PC-3 (cell line): ENCODE measurements at regions not wholly inside any gene's neighbourhood (a gene's known extent, or its start where the extent isn't known, plus 50 kb on each side); places are given as distances from the start of the nearest gene placed in this dataset.

Source experiments
- ATAC-seq: fragments of 200-7000 bp; cut with Tn5 transposase; 2 replicates; pipeline ENCODE4 v1.9.1; 2020; ENCODE audit warnings: mild to moderate bottlenecking, moderate library complexity
- BruUV-seq: library from RNA; stranded (reverse); fragments of 400-500 nt; replicated peaks from 2 replicates; lab custom pipeline; 2021; lab: Mats Ljungman, UMichigan
- CTCF ChIA-PET: fragments of 300-600 bp; sonication (Branson Sonifier 250); formaldehyde crosslinking; loops from one replicate; lab custom pipeline; 2022; ENCODE audit warnings: antibody characterized with exemption; lab: Charles Lee
- POLR2A ChIA-PET: fragments of 300-600 bp; sonication (Branson Sonifier 250); formaldehyde crosslinking; loops from one replicate; lab custom pipeline; 2022; ENCODE audit warnings: antibody characterized with exemption; ENCODE audit not compliant: unreplicated experiment; lab: Charles Lee
- DNase-seq: peaks from one replicate; pipeline ENCODE4 v3.0.0-alpha.2; 2015
- H2AFZ ChIP-seq: fragments of 300-600 bp; sonication (generic); 2 replicates; pipeline ENCODE4 v1.6.0; 2016; ENCODE audit warnings: antibody characterized with exemption, low read length
- H3F3A ChIP-seq: fragments of 300-600 bp; sonication (generic); one replicate; pipeline ENCODE4 v1.6.0; 2017; ENCODE audit warnings: antibody characterized with exemption, low read length, control low read depth, mild to moderate bottlenecking; ENCODE audit not compliant: unreplicated experiment
- H3K27ac ChIP-seq: fragments of 300-600 bp; sonication (generic); 2 replicates; pipeline ENCODE4 v1.5.1; 2016; ENCODE audit warnings: mild to moderate bottlenecking, low read length
- H3K27me3 ChIP-seq: fragments of 300-600 bp; sonication (generic); 2 replicates; pipeline ENCODE4 v1.6.1; 2016; ENCODE audit warnings: low read length, mixed read lengths
- H3K36me3 ChIP-seq: fragments of 300-600 bp; sonication (generic); 2 replicates; pipeline ENCODE4 v1.6.1; 2016; ENCODE audit warnings: low read depth, mixed run types, low read length, mixed read lengths
- H3K4me1 ChIP-seq: fragments of 300-600 bp; sonication (generic); 2 replicates; pipeline ENCODE4 v1.5.1; 2016; ENCODE audit warnings: low read length; ENCODE audit not compliant: insufficient read depth
- H3K4me2 ChIP-seq: fragments of 300-600 bp; sonication (generic); 2 replicates; pipeline ENCODE4 v1.6.0; 2016; ENCODE audit warnings: low read length
- H3K4me3 ChIP-seq: fragments of 300-600 bp; sonication (generic); 2 replicates; pipeline ENCODE4 v1.5.1; 2016; ENCODE audit warnings: mild to moderate bottlenecking, low read length, mixed read lengths
- H3K79me2 ChIP-seq: fragments of 300-600 bp; sonication (generic); 2 replicates; pipeline ENCODE4 v1.6.1; 2017; ENCODE audit warnings: low read length, mixed read lengths
- H3K9ac ChIP-seq: fragments of 300-600 bp; sonication (generic); 2 replicates; pipeline ENCODE4 v1.6.0; 2016; ENCODE audit warnings: mild to moderate bottlenecking, low read length
- H3K9me2 ChIP-seq: fragments of 300-600 bp; sonication (generic); replicated peaks from 2 replicates; pipeline ENCODE4 v1.6.1; 2016; ENCODE audit warnings: mixed run types, low read length, mixed read lengths
- H3K9me3 ChIP-seq: fragments of 300-600 bp; sonication (generic); 2 replicates; pipeline ENCODE4 v1.6.1; 2016; ENCODE audit warnings: low read length, mixed read lengths
- H4K20me1 ChIP-seq: fragments of 300-600 bp; sonication (generic); 2 replicates; pipeline ENCODE4 v1.6.1; 2016; ENCODE audit warnings: low read length, mixed read lengths
- EZH2 ChIP-seq: fragments of 300-600 bp; sonication (generic); IDR thresholded peaks from one replicate; pipeline ENCODE4 v1.6.1; 2017; ENCODE audit warnings: antibody characterized with exemption, mild to moderate bottlenecking, low read length; ENCODE audit not compliant: unreplicated experiment
- EZH2phosphoT487 ChIP-seq: fragments of 300-600 bp; sonication (generic); IDR thresholded peaks from 2 replicates; pipeline ENCODE4 v1.6.1; 2018; ENCODE audit warnings: mild to moderate bottlenecking, antibody characterized with exemption, low read length, borderline replicate concordance
- intact Hi-C: fragments of 100-400 bp; cut with micrococcal nuclease; formaldehyde crosslinking; loops from 2 replicates; pipeline ENCODE4 v1.9.0; 2023
- TF ChIP-seq, protein P1 (sequence below): fragments of 300-600 bp; sonication (generic); conservative IDR thresholded peaks from 2 replicates; pipeline ENCODE4 v1.5.1; 2017; ENCODE audit warnings: antibody characterized with exemption, low read depth, mild to moderate bottlenecking, low read length

DNA sequence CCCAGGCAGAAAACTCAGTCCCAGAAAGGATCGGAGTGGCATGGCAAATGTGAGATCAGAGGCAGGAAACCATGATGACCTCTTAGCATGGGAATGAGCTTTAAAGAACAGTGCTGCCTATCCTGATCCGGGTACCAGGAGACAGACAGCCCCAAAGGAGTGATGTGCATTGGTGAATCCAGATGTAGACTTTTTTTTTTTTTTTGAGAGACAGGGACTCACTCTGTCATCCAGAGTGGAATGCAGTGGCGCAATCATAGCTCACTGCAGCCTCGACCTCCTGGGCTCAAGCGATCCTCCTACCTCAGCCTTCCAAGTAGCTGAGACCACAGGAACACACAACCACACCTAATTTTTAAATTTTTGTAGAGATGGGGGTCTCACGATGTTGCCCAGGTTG is 122.7 kb downstream of the VAPA start:
- CTCF ChIA-PET, result interaction anchor here (0.7 kb wide), 1 partner anchor 1053 kb away, joined by 6 read pairs; no protein-coding TSS in a partner anchor
- no TSS peak for BruUV-seq
- Histone ChIP-seq H3F3A (no peaks in the 10 kb centered on the region), H3K79me2 (no peaks in the 10 kb centered on the region), H3K9ac (no peak overlapping the region), H3K4me1 (no peaks in the 10 kb centered on the region; the same call in 1 of the 2 replicates), H3K9me3 (no peaks in the 10 kb centered on the region), H3K4me2 (no peak overlapping the region), H3K27ac (no peak overlapping the region), H4K20me1 (no peaks in the 10 kb centered on the region), H2AFZ (no peak overlapping the region), H3K27me3 (peaks cover 10% of the 10 kb centered on the region; the same call in 1 of the 2 replicates), H3K36me3 (no peaks in the 10 kb centered on the region), H3K4me3 (no peak overlapping the region), H3K9me2 (no peaks in the 10 kb centered on the region)
- DNase-seq (no peak), ATAC-seq (no peak)
- TF ChIP-seq, protein P1, sequence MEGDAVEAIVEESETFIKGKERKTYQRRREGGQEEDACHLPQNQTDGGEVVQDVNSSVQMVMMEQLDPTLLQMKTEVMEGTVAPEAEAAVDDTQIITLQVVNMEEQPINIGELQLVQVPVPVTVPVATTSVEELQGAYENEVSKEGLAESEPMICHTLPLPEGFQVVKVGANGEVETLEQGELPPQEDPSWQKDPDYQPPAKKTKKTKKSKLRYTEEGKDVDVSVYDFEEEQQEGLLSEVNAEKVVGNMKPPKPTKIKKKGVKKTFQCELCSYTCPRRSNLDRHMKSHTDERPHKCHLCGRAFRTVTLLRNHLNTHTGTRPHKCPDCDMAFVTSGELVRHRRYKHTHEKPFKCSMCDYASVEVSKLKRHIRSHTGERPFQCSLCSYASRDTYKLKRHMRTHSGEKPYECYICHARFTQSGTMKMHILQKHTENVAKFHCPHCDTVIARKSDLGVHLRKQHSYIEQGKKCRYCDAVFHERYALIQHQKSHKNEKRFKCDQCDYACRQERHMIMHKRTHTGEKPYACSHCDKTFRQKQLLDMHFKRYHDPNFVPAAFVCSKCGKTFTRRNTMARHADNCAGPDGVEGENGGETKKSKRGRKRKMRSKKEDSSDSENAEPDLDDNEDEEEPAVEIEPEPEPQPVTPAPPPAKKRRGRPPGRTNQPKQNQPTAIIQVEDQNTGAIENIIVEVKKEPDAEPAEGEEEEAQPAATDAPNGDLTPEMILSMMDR, result no peak
- TF ChIP-seq EZH2phosphoT487 (no peak), EZH2 (no peak)
- intact Hi-C loops, result no loop called here
- POLR2A ChIA-PET, result no interaction called here

DNA sequence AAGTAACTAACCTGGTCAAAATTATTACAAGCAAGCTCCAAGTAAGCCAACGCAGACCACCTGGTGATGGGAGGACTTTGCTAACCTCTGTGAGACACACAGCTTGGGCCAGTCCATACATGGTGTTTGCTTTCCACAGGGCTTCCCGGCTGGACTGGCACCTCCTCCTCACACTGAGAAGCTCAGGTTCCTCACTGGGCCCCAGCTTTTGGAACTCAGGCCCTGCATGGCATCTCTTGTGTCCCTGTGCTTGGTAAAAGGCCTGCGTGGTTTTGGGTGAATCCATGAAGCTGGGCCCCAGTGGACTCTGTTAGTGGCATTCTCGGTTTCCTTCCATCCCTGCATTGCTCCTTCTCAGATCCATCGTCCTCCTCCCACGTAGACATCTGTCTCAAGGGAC is 123.4 kb downstream of the VAPA start:
- H3K27ac ChIP-seq, result no peak overlapping the region
- ATAC-seq (no peak), DNase-seq (no peak)
- H3K9ac ChIP-seq, result no peak overlapping the region
- H3K27me3 ChIP-seq, result peaks cover 10% of the 10 kb centered on the region; the same call in 1 of the 2 replicates
- intact Hi-C loops, result no loop called here
- no peaks in the 10 kb centered on the region for H3F3A ChIP-seq
- H3K9me2 ChIP-seq, result no peaks in the 10 kb centered on the region
- no peaks in the 10 kb centered on the region; the same call in 1 of the 2 replicates for H3K4me1 ChIP-seq
- TF ChIP-seq, protein P1, result no peak
- TF ChIP-seq EZH2phosphoT487, result no peak
- no peak for TF ChIP-seq EZH2
- no peaks in the 10 kb centered on the region for H4K20me1 ChIP-seq
- ChIA-PET POLR2A (no interaction called here), CTCF (interaction anchor here (0.7 kb wide), 1 partner anchor 1053 kb away, joined by 6 read pairs; no protein-coding TSS in a partner anchor)
- H3K9me3 ChIP-seq, result no peaks in the 10 kb centered on the region
- no peaks in the 10 kb centered on the region for H3K36me3 ChIP-seq
- no peaks in the 10 kb centered on the region for H3K79me2 ChIP-seq
- no TSS peak for BruUV-seq
- H3K4me2 ChIP-seq, result no peak overlapping the region
- no peak overlapping the region for H3K4me3 ChIP-seq
- no peak overlapping the region for H2AFZ ChIP-seq

DNA sequence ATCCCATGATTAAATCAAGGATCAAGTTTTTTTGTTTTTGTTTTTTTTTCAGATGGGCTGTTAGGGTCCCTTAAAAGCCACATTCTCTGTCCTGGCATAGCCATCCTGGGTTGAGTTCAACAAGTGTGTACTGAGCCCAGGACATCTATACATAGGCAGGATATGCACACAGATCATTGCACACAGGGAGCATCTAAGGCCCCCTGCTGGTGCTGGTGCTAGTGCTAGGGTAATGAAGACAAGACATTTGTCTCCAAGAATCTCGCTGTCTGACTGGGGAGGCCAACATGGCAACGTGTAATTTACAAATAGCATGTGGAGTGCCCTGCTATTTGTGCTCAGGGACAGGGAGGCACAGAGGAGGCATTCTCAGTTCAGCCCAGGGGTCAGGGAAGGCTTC is 124.5 kb downstream of the VAPA start:
- H3K27me3 ChIP-seq, result peaks cover 6% of the 10 kb centered on the region; the same call in 1 of the 2 replicates
- no peak overlapping the region for H2AFZ ChIP-seq
- BruUV-seq, result no TSS peak
- POLR2A ChIA-PET, result no interaction called here
- no peak overlapping the region for H3K9ac ChIP-seq
- TF ChIP-seq, protein P1, result 0 out of 2 replicates have a peak, but pooled peaks have one; percentile 21
- TF ChIP-seq EZH2phosphoT487, result no peak
- TF ChIP-seq EZH2, result no peak
- H3K4me1 ChIP-seq, result no peaks in the 10 kb centered on the region; the same call in 1 of the 2 replicates
- H3K27ac ChIP-seq, result no peak overlapping the region
- no peak for DNase-seq
- no peaks in the 10 kb centered on the region for H3K36me3 ChIP-seq
- no peaks in the 10 kb centered on the region for H3F3A ChIP-seq
- intact Hi-C loops, result no loop called here
- no peaks in the 10 kb centered on the region for H3K9me3 ChIP-seq
- H3K79me2 ChIP-seq, result no peaks in the 10 kb centered on the region
- no peak overlapping the region for H3K4me3 ChIP-seq
- no peaks in the 10 kb centered on the region for H4K20me1 ChIP-seq
- H3K4me2 ChIP-seq, result no peak overlapping the region
- CTCF ChIA-PET, result no interaction called here
- H3K9me2 ChIP-seq, result no peaks in the 10 kb centered on the region
- ATAC-seq, result no peak
